H9 (cell line): ENCODE measurements at regions not wholly inside any gene's neighbourhood (a gene's known extent, or its start where the extent isn't known, plus 50 kb on each side); places are given as distances from the start of the nearest gene placed in this dataset.

Source experiments
- DNase-seq: peaks from one replicate; pipeline ENCODE4 v3.0.0-alpha.2; 2017
- H2AFZ ChIP-seq: one replicate; pipeline ENCODE4 v1.6.1; 2013; ENCODE audit warnings: mild to moderate bottlenecking, low read length, control low read depth, moderate library complexity
- H2AK5ac ChIP-seq: 2 replicates; pipeline ENCODE4 v1.6.1; 2013; ENCODE audit warnings: low read length, control low read depth, mixed read lengths; ENCODE audit not compliant: insufficient read length
- H2BK120ac ChIP-seq: one replicate; pipeline ENCODE4 v1.6.1; 2013; ENCODE audit warnings: low read depth, mild to moderate bottlenecking, low read length, control low read depth, inconsistent platforms; ENCODE audit not compliant: poor library complexity, severe bottlenecking
- H2BK12ac ChIP-seq: 2 replicates; pipeline ENCODE4 v1.6.1; 2013; ENCODE audit warnings: low read length, control low read depth, mixed read lengths, low read depth; ENCODE audit not compliant: insufficient read length
- H2BK15ac ChIP-seq: 2 replicates; pipeline ENCODE4 v1.6.1; 2013; ENCODE audit warnings: low read depth, low read length, control low read depth
- H2BK20ac ChIP-seq: one replicate; pipeline ENCODE4 v1.6.1; 2013; ENCODE audit warnings: low read depth, mild to moderate bottlenecking, low read length, control low read depth, inconsistent platforms; ENCODE audit not compliant: poor library complexity, severe bottlenecking
- H2BK5ac ChIP-seq: 2 replicates; pipeline ENCODE4 v1.6.1; 2013; ENCODE audit warnings: low read length, control low read depth, mixed read lengths; ENCODE audit not compliant: insufficient read length
- H3K14ac ChIP-seq: 2 replicates; pipeline ENCODE4 v1.6.1; 2013; ENCODE audit warnings: low read length, control low read depth; ENCODE audit not compliant: insufficient read depth
- H3K18ac ChIP-seq: 2 replicates; pipeline ENCODE4 v1.6.1; 2013; ENCODE audit warnings: low read depth, mild to moderate bottlenecking, mixed read lengths, low read length, control low read depth; ENCODE audit not compliant: insufficient read length
- H3K23ac ChIP-seq: 2 replicates; pipeline ENCODE4 v1.6.1; 2013; ENCODE audit warnings: low read length, control low read depth, mixed read lengths, low read depth; ENCODE audit not compliant: insufficient read length
- H3K23me2 ChIP-seq: 2 replicates; pipeline ENCODE4 v1.6.1; 2013; ENCODE audit warnings: low read depth, mild to moderate bottlenecking, mixed read lengths, low read length, control low read depth; ENCODE audit not compliant: insufficient read length, poor library complexity, severe bottlenecking
- H3K27ac ChIP-seq: 2 replicates; pipeline ENCODE4 v1.5.1; 2013; ENCODE audit warnings: low read length, control low read depth, mixed read lengths, low read depth; ENCODE audit not compliant: insufficient read length
- H3K27me3 ChIP-seq: 2 replicates; pipeline ENCODE4 v1.6.1; 2013; ENCODE audit warnings: low read length, control low read depth, inconsistent platforms; ENCODE audit not compliant: insufficient read depth
- H3K4ac ChIP-seq: 2 replicates; pipeline ENCODE4 v1.6.1; 2013; ENCODE audit warnings: low read depth, mild to moderate bottlenecking, control low read depth, inconsistent platforms, low read length, moderate library complexity
- H3K4me1 ChIP-seq: 2 replicates; pipeline ENCODE4 v1.6.1; 2013; ENCODE audit warnings: low read length, control low read depth, inconsistent platforms; ENCODE audit not compliant: insufficient read depth
- H3K4me2 ChIP-seq: 2 replicates; pipeline ENCODE4 v1.6.1; 2013; ENCODE audit warnings: low read length, control low read depth, mixed read lengths; ENCODE audit not compliant: insufficient read length, insufficient read depth
- H3K56ac ChIP-seq: 2 replicates; pipeline ENCODE4 v1.6.1; 2013; ENCODE audit warnings: low read depth, mild to moderate bottlenecking, mixed read lengths, low read length, control low read depth; ENCODE audit not compliant: insufficient read length
- H3K79me1 ChIP-seq: 2 replicates; pipeline ENCODE4 v1.6.1; 2013; ENCODE audit warnings: low read depth, mild to moderate bottlenecking, moderate library complexity, low read length, control low read depth, inconsistent platforms; ENCODE audit not compliant: insufficient read depth, poor library complexity, severe bottlenecking
- H3K79me2 ChIP-seq: 2 replicates; pipeline ENCODE4 v1.6.1; 2013; ENCODE audit warnings: low read length, control low read depth, inconsistent platforms; ENCODE audit not compliant: insufficient read depth
- H3K9ac ChIP-seq: 2 replicates; pipeline ENCODE4 v1.6.1; 2013; ENCODE audit warnings: low read length, control low read depth, mixed read lengths; ENCODE audit not compliant: insufficient read length; ENCODE audit errors: extremely low read depth
- H3K9me3 ChIP-seq: one replicate; pipeline ENCODE4 v1.6.1; 2013; ENCODE audit warnings: low read depth, low read length, inconsistent platforms; ENCODE audit not compliant: control insufficient read depth
- H3T11ph ChIP-seq: one replicate; pipeline ENCODE4 v1.6.1; 2013; ENCODE audit warnings: mild to moderate bottlenecking, low read length, control low read depth, inconsistent platforms
- H4K20me1 ChIP-seq: one replicate; pipeline ENCODE4 v1.6.1; 2013; ENCODE audit not compliant: control insufficient read depth, insufficient read length, insufficient read depth
- H4K5ac ChIP-seq: 2 replicates; pipeline ENCODE4 v1.6.1; 2013; ENCODE audit warnings: low read depth, mild to moderate bottlenecking, mixed read lengths, low read length, control low read depth; ENCODE audit not compliant: insufficient read length
- H4K8ac ChIP-seq: replicated peaks from 2 replicates; pipeline ENCODE4 v1.6.1; 2013; ENCODE audit warnings: low read length, control low read depth, mixed read lengths, low read depth; ENCODE audit not compliant: insufficient read length
- H4K91ac ChIP-seq: 2 replicates; pipeline ENCODE4 v1.6.1; 2013; ENCODE audit warnings: low read depth, mild to moderate bottlenecking, moderate library complexity, mixed read lengths, low read length, control low read depth; ENCODE audit not compliant: insufficient read length
- H3K27ac Mint-ChIP-seq, 3 experiments: 2 replicates in 2 of 3; 3 replicates in 1 of 3; pipeline ENCODE4 v1.8.0; 2020 to 2021; ENCODE audit warnings: mixed read lengths in 3 of 3, mild to moderate bottlenecking in 1 of 3, moderate library complexity in 1 of 3
- H3K27me3 Mint-ChIP-seq: 2 replicates; pipeline ENCODE4 v1.8.0; 2021; ENCODE audit warnings: low read depth, mild to moderate bottlenecking, moderate library complexity, mixed read lengths
- H3K36me3 Mint-ChIP-seq, 3 experiments: 2 replicates in 2 of 3; 3 replicates in 1 of 3; pipeline ENCODE4 v1.8.0; 2020 to 2021; ENCODE audit warnings: low read depth in 3 of 3, mixed read lengths in 3 of 3; ENCODE audit not compliant: insufficient read depth in 1 of 3
- H3K4me1 Mint-ChIP-seq, 2 experiments: 2 replicates each; pipeline ENCODE4 v1.8.0; 2020; ENCODE audit warnings: mixed read lengths in 2 of 2
- H3K4me3 Mint-ChIP-seq, 2 experiments: 2 replicates in 1 of 2; 3 replicates in 1 of 2; pipeline ENCODE4 v1.8.0; 2020 to 2021; ENCODE audit warnings: mild to moderate bottlenecking in 2 of 2, mixed read lengths in 2 of 2, moderate library complexity in 1 of 2
- H3K9me3 Mint-ChIP-seq, 2 experiments: 2 replicates in 1 of 2; 3 replicates in 1 of 2; pipeline ENCODE4 v1.8.0; 2020; ENCODE audit warnings: mild to moderate bottlenecking in 2 of 2, mixed read lengths in 2 of 2, moderate library complexity in 1 of 2
- CTCF ChIP-seq: fragments of 200-600 bp; sonication (generic); conservative IDR thresholded peaks from 3 replicates; pipeline ENCODE4 v1.8.0; 2021; ENCODE audit warnings: antibody characterized with exemption, mild to moderate bottlenecking
- WGBS: extraction: QIAGEN DNeasy Blood & Tissue Kit; methylation state at CpG from one replicate; pipeline ENCODE4 v1.1.7; 2013; ENCODE audit warnings: missing lambda C conversion rate, low lambda C conversion rate, mixed read lengths; ENCODE audit not compliant: insufficient read length; ENCODE audit errors: extremely low coverage; 5-methylcytosine and 5-hydroxymethylcytosine counted together

- no peak for TF ChIP-seq CTCF
- no peaks in the 10 kb centered on the region for H4K20me1 ChIP-seq
- Mint-ChIP-seq H3K36me3 (peaks cover 4 to 7% (median 5%) of the 10 kb centered on the region in 3 experiments; a peak in 4 of 7 replicates), H3K27me3 (peaks cover 7% of the 10 kb centered on the region; the same call in 1 of the 2 replicates), H3K4me3 (no peak overlapping the region), H3K9me3 (peaks cover 9 to 21% of the 10 kb centered on the region in 2 experiments; a peak in 3 of 5 replicates), H3K27ac (no peak overlapping the region), H3K4me1 (peaks cover 2 to 4% of the 10 kb centered on the region in 2 experiments; a peak in 2 of 4 replicates)
- no peak overlapping the region for H3K56ac ChIP-seq
- no peak overlapping the region for H3K23ac ChIP-seq
- H3K14ac ChIP-seq: no peak overlapping the region
- H4K8ac ChIP-seq: no peak overlapping the region
- H4K91ac ChIP-seq: no peak overlapping the region
- H2BK120ac ChIP-seq: no peak overlapping the region
- H3K4me1 ChIP-seq: no peaks in the 10 kb centered on the region
- no peak overlapping the region for H2BK5ac ChIP-seq
- H3K27me3 ChIP-seq: no peaks in the 10 kb centered on the region
- no CpG with 5 or more reads among the region's 6 CpGs for WGBS
- no peak overlapping the region for H3K4me2 ChIP-seq
- H3K79me1 ChIP-seq: no peaks in the 10 kb centered on the region
- no peaks in the 10 kb centered on the region for H3K23me2 ChIP-seq
- no peak overlapping the region for H4K5ac ChIP-seq
- H3K27ac ChIP-seq: no peak overlapping the region
- H3K4ac ChIP-seq: no peak overlapping the region
- no peaks in the 10 kb centered on the region for H3K79me2 ChIP-seq
- H2AK5ac ChIP-seq: no peak overlapping the region
- H3K18ac ChIP-seq: no peak overlapping the region
- H2BK12ac ChIP-seq: no peak overlapping the region
- no peaks in the 10 kb centered on the region for H3K9me3 ChIP-seq
- no peak overlapping the region for H2AFZ ChIP-seq
- no peak overlapping the region for H3K9ac ChIP-seq
- DNase-seq: no peak
- no peak overlapping the region for H3T11ph ChIP-seq
- H2BK15ac ChIP-seq: no peak overlapping the region
- H2BK20ac ChIP-seq: no peak overlapping the region
Observed at GRCh38 chr14:28299227-28299626, 467.4 kb upstream of the FOXG1 start.
